HL-60 (cell line): ENCODE measurements at regions not wholly inside any gene's neighbourhood (a gene's known extent, or its start where the extent isn't known, plus 50 kb on each side); places are given as distances from the start of the nearest gene placed in this dataset.
"Not testable (repeated sequence)": the region's sequence is repeated elsewhere in the genome, so short reads cannot be mapped to it uniquely, and the experiment has no call there.

Experiments used
- DNase-seq, 2 experiments: peaks; one replicate each; pipeline ENCODE4 v3.0.0-alpha.2; 2010 to 2020; ENCODE audit warnings: low read depth in 1 of 2, low spot score in 1 of 2
- H3K27ac ChIP-seq: fragments of 250-450 bp; sonication (Bioruptor Pico); replicated peaks from 2 replicates; pipeline ENCODE4 v1.5.1; 2020; ENCODE audit warnings: mild to moderate bottlenecking, moderate library complexity
- H3K27me3 ChIP-seq: fragments of 250-450 bp; sonication (Bioruptor Pico); 2 replicates; pipeline ENCODE4 v1.5.1; 2021; ENCODE audit warnings: mild to moderate bottlenecking, moderate library complexity; ENCODE audit not compliant: insufficient read depth, poor library complexity, severe bottlenecking
- H3K4me3 ChIP-seq: replicated peaks from 2 replicates; pipeline ENCODE4 v1.5.1; 2011; ENCODE audit warnings: mild to moderate bottlenecking, control low read depth, low read length; ENCODE audit not compliant: insufficient read depth
- GABPA ChIP-seq: IDR thresholded peaks from 2 replicates; pipeline ENCODE4 v1.6.1; 2012; ENCODE audit warnings: low read depth
- POLR2AphosphoS5 ChIP-seq: IDR thresholded peaks from 2 replicates; pipeline ENCODE4 v1.6.1; 2012; ENCODE audit warnings: low read depth
- REST ChIP-seq: IDR thresholded peaks from 2 replicates; pipeline ENCODE4 v1.6.1; 2012; ENCODE audit warnings: low read depth; ENCODE audit not compliant: insufficient replicate concordance
- SPI1 ChIP-seq: IDR thresholded peaks from 2 replicates; pipeline ENCODE4 v1.6.1; 2012; ENCODE audit warnings: low read depth, mild to moderate bottlenecking, borderline replicate concordance
- TF ChIP-seq, protein P1 (sequence below): IDR thresholded peaks from one replicate; pipeline ENCODE4 v1.5.1; 2011; ENCODE audit warnings: low read length, control low read depth, inconsistent platforms; ENCODE audit not compliant: insufficient read depth

- no peak overlapping the region for H3K4me3 ChIP-seq
- DNase-seq = no peak
- no peaks in the 10 kb centered on the region for H3K27me3 ChIP-seq
- no peak for TF ChIP-seq GABPA
- no peak overlapping the region for H3K27ac ChIP-seq
Measured at GRCh38 chr3:154862265-154862664, 217.9 kb upstream of the MME start.

DNA sequence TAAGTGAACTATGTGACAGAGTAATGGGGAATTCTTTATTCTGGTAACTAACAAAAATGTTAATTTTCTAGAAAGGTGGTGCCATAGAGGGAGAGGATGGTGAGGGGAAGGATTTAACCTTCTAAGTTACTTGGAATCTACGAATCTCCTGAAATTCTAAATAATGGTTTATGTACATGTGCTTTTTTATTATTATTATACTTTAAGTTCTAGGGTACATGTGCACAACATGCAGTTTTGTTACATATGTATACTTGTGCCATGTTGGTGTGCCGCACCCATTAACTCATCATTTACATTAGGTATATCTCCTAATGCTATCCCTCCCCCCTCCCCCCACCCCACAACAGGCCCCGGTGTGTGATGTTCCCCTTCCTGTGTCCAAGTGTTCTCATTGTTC is 227.1 kb upstream of the MME start:
- not testable (repeated sequence) for H3K27ac ChIP-seq, H3K4me3 ChIP-seq, H3K27me3 ChIP-seq, DNase-seq

GRCh38 chr3:154852515-154852914 is 227.6 kb upstream of the MME start:
- no peak for DNase-seq

GRCh38 chr3:154851644-154852043 is 228.5 kb upstream of the MME start:
- no peak for TF ChIP-seq POLR2AphosphoS5
- Histone ChIP-seq H3K4me3 (no peak overlapping the region), H3K27ac (no peak overlapping the region), H3K27me3 (no peaks in the 10 kb centered on the region)
- no peak for DNase-seq

More at GRCh38 chr3:154852515-154852914, 227.6 kb upstream of the MME start:
- H3K27me3 ChIP-seq = no peaks in the 10 kb centered on the region
- TF ChIP-seq, protein P1, sequence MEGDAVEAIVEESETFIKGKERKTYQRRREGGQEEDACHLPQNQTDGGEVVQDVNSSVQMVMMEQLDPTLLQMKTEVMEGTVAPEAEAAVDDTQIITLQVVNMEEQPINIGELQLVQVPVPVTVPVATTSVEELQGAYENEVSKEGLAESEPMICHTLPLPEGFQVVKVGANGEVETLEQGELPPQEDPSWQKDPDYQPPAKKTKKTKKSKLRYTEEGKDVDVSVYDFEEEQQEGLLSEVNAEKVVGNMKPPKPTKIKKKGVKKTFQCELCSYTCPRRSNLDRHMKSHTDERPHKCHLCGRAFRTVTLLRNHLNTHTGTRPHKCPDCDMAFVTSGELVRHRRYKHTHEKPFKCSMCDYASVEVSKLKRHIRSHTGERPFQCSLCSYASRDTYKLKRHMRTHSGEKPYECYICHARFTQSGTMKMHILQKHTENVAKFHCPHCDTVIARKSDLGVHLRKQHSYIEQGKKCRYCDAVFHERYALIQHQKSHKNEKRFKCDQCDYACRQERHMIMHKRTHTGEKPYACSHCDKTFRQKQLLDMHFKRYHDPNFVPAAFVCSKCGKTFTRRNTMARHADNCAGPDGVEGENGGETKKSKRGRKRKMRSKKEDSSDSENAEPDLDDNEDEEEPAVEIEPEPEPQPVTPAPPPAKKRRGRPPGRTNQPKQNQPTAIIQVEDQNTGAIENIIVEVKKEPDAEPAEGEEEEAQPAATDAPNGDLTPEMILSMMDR = no peak
- no peak for TF ChIP-seq SPI1
- no peak for TF ChIP-seq GABPA
- no peak for TF ChIP-seq POLR2AphosphoS5
- TF ChIP-seq REST = no peak
- no peak overlapping the region for H3K4me3 ChIP-seq
- H3K27ac ChIP-seq = no peak overlapping the region

GRCh38 chr3:154850921-154851320 is 229.2 kb upstream of the MME start:
- H3K27ac ChIP-seq = no peak overlapping the region
- TF ChIP-seq REST = no peak
- no peak overlapping the region for H3K4me3 ChIP-seq
- H3K27me3 ChIP-seq = no peaks in the 10 kb centered on the region
- DNase-seq = no peak

DNA sequence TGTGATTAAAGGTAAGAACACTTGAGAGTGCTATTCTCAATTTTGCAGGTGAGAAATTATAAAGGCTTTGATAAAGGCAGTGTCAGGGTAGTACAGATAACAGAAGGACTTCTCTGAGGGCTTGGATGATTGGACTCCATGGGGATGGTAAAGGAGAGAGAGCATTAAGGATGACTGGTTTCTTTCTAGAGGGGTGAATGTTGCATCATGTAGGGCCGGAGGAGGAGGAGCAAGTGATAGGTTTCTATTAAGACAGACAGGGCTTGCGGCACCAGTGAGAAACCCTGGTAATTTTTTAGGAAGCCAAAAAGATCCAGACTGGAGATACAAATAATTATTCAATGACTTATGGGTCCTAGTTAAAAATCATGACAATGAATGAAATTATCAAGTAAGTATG is 230.7 kb upstream of the MME start:
- no peak overlapping the region for H3K27ac ChIP-seq
- TF ChIP-seq, protein P1 = no peak
- TF ChIP-seq GABPA (no peak), POLR2AphosphoS5 (no peak), SPI1 (no peak), REST (no peak)
- no peaks in the 10 kb centered on the region for H3K27me3 ChIP-seq
- H3K4me3 ChIP-seq = no peak overlapping the region
- DNase-seq = no peak
